Stomach (tissue), 4 donors: ENCODE measurements at regions not wholly inside any gene's neighbourhood (a gene's known extent, or its start where the extent isn't known, plus 50 kb on each side); places are given as distances from the start of the nearest gene placed in this dataset.

ENCODE experiments used
- CTCF ChIP-seq, 7 experiments: fragments of 450-650 bp in 4 of 7; fragments of 200-600 bp in 3 of 7; sonication (generic) in 3 of 7; IDR thresholded peaks; one replicate each; pipeline ENCODE4 v1.5.1; 2016 to 2019; ENCODE audit warnings: antibody characterized with exemption in 7 of 7, control low read depth in 2 of 7, mild to moderate bottlenecking in 1 of 7
- POLR2A ChIP-seq, 4 donors: fragments of 450-650 bp; IDR thresholded peaks; one replicate each; pipeline ENCODE4 v1.6.1; 2016; ENCODE audit warnings: antibody characterized with exemption in 4 of 4, control low read depth in 2 of 4, mild to moderate bottlenecking in 1 of 4, moderate library complexity in 1 of 4

DNA sequence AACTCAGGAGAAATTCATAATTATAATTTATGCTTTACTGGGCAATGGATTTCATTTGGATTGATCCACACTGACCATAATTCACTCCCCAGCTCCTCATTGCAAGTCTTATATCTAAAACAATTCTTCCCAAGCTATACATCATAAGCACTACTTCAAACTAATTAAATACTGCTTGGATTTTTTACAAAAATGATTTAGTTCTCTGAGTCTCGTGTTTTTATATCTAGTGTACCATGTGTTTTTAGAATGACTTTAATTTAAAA, 443.8 kb downstream of the GPAM start:
- TF ChIP-seq CTCF (IDR thresholded peaks at IDR 0.05) (no peak), POLR2A (IDR thresholded peaks at IDR 0.05) (no peak)
